ENCODE measurements at regions not wholly inside any gene's neighbourhood (a gene's known extent, or its start where the extent isn't known, plus 50 kb on each side); places are given as distances from the start of the nearest gene placed in this dataset.

DNA sequence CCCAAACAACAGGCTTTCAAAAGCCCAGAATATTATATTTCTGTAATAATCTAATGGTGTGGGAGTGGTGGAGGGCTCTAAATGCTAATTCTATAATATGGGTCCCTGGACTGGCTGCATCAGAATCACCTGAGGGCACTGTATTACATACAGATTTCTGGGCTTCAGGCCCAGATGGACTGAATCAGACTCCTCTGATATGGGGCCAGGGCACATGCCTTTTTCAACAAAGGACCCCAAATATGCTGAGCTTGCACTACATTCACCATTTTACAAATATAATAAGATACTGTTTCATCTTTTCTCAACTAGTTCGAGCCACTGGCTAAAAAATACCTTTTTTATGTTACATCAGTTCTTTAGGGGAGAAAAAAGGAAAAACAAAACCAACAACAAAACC is 309.7 kb downstream of the MAP2K6 start:
- H3K4me3 ChIP-seq: no peak overlapping the region
- no TSS peak for BruUV-seq (replicated peaks)
- no peaks in the 10 kb centered on the region for H3K9me3 ChIP-seq (replicated peaks; ENCODE audit: control insufficient read depth, insufficient read depth, low read depth, low read length)
- TF ChIP-seq MAFK (IDR thresholded peaks at IDR 0.05; ENCODE audit: low read length): peak; percentile 58
- 0 out of 2 replicates have a peak, but pooled peaks have one; percentile 22 for TF ChIP-seq MAFG (tag; conservative IDR thresholded peaks at IDR 0.05)
- TF ChIP-seq ZNF316 (IDR thresholded peaks at IDR 0.05): peak; percentile 41; the same call in 1 of the 2 replicates
- no peak for TF ChIP-seq PCBP1 (IDR thresholded peaks at IDR 0.05; ENCODE audit: low read depth, low read length, poor library complexity, severe bottlenecking)
- 0 out of 2 replicates have a peak, but pooled peaks have one; percentile 49 for TF ChIP-seq MAFF (IDR thresholded peaks at IDR 0.05; ENCODE audit: low read length)
- TF ChIP-seq PHB (CRISPR knock-in tag; IDR thresholded peaks at IDR 0.05): no peak
- H3K27ac ChIP-seq (ENCODE audit: extremely low read depth, low read depth, low read length): no peak overlapping the region
- intact Hi-C loops (cut with micrococcal nuclease) (no loop called here), in situ Hi-C loops (cut with MboI) (no loop called here)
- DNase-seq (ENCODE audit: extremely low read depth in 1 of 4, low spot score in 3 of 4) (no peak), ATAC-seq (no peak), FAIRE-seq (no peak)
- no peak overlapping the region for H3K4me2 ChIP-seq (ENCODE audit: insufficient read depth, low read length)
- no peaks in the 10 kb centered on the region for H3K9me1 ChIP-seq (ENCODE audit: control insufficient read depth, insufficient read depth, low read length)
- H3K27me3 ChIP-seq (ENCODE audit: control insufficient read depth in 2 of 2, insufficient read depth in 2 of 2, low read length in 2 of 2): no peaks in the 10 kb centered on the region
- no peak overlapping the region for H2AFZ ChIP-seq (ENCODE audit: low read depth, low read length)
- POLR2A ChIA-PET: no interaction called here
- no peaks in the 10 kb centered on the region for H3K4me1 ChIP-seq (replicated peaks in 1 of 2; ENCODE audit: control insufficient read depth in 2 of 2, insufficient read depth in 2 of 2, low read length in 2 of 2)
- no peaks in the 10 kb centered on the region for H3K79me2 ChIP-seq (ENCODE audit: control insufficient read depth, insufficient read depth, low read length)
- WGBS (ENCODE audit: insufficient coverage, low coverage, missing lambda C conversion rate): 0% methylated on average over 1 of the region's 1 CpG
- H4K20me1 ChIP-seq (replicated peaks; ENCODE audit: control insufficient read depth, insufficient read depth, low read length): no peaks in the 10 kb centered on the region
- no peak overlapping the region for H3K9ac ChIP-seq (ENCODE audit: insufficient read depth in 1 of 2, low read depth in 2 of 2, low read length in 2 of 2)
- no peaks in the 10 kb centered on the region for H3K36me3 ChIP-seq (ENCODE audit: control insufficient read depth, insufficient read depth, low read length)
- CTCF ChIA-PET (ENCODE audit: low intra/inter-chr PET ratio): no interaction called here

DNA sequence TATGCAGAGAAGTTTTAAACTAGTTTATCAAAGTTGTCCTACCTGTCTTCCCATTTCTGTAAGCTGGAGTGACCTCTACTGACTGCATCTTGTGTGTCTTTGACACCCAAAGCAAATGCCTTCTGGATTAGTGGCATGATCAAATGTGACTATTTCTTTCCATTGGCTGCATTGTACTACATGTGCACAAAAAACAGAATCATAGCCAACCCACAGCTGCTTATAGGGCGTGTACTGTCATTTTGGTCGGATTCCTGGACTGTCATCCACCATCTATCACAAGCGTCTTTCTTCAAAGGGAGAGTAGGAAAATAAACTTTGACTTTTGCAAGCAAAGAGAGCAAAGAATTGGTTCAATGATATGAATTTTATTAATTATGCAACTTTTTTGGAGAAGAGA is 310.6 kb downstream of the MAP2K6 start:
- ChIA-PET POLR2A (no interaction called here), CTCF (ENCODE audit: low intra/inter-chr PET ratio) (no interaction called here)
- FAIRE-seq (no peak), ATAC-seq (no peak), DNase-seq (ENCODE audit: extremely low read depth in 1 of 4, low spot score in 3 of 4) (no peak)
- Histone ChIP-seq H3K9ac (ENCODE audit: insufficient read depth in 1 of 2, low read depth in 2 of 2, low read length in 2 of 2) (no peak overlapping the region), H3K27ac (ENCODE audit: extremely low read depth, low read depth, low read length) (no peak overlapping the region), H3K4me2 (ENCODE audit: insufficient read depth, low read length) (no peak overlapping the region), H3K4me3 (no peak overlapping the region), H3K9me3 (replicated peaks; ENCODE audit: control insufficient read depth, insufficient read depth, low read depth, low read length) (no peaks in the 10 kb centered on the region), H3K9me1 (ENCODE audit: control insufficient read depth, insufficient read depth, low read length) (no peaks in the 10 kb centered on the region), H3K79me2 (ENCODE audit: control insufficient read depth, insufficient read depth, low read length) (no peaks in the 10 kb centered on the region), H2AFZ (ENCODE audit: low read depth, low read length) (no peak overlapping the region), H3K27me3 (ENCODE audit: control insufficient read depth in 2 of 2, insufficient read depth in 2 of 2, low read length in 2 of 2) (no peaks in the 10 kb centered on the region), H3K36me3 (ENCODE audit: control insufficient read depth, insufficient read depth, low read length) (no peaks in the 10 kb centered on the region), H3K4me1 (replicated peaks in 1 of 2; ENCODE audit: control insufficient read depth in 2 of 2, insufficient read depth in 2 of 2, low read length in 2 of 2) (no peaks in the 10 kb centered on the region), H4K20me1 (replicated peaks; ENCODE audit: control insufficient read depth, insufficient read depth, low read length) (no peaks in the 10 kb centered on the region)
- 6% methylated on average over 3 of the region's 3 CpGs for WGBS (ENCODE audit: insufficient coverage, low coverage, missing lambda C conversion rate)
- in situ Hi-C loops (cut with MboI) (no loop called here), intact Hi-C loops (cut with micrococcal nuclease) (no loop called here)
- BruUV-seq (replicated peaks): no TSS peak
- TF ChIP-seq SIX5 (IDR thresholded peaks at IDR 0.05; ENCODE audit: borderline replicate concordance in 1 of 2, insufficient read depth in 1 of 2, low read depth in 1 of 2, low read length in 2 of 2) (no peak), ZNF551 (CRISPR knock-in tag; IDR thresholded peaks at IDR 0.05) (no peak), MBD2 (IDR thresholded peaks at IDR 0.05; ENCODE audit: borderline replicate concordance, low read depth) (no peak), LCOR (CRISPR knock-in tag; IDR thresholded peaks at IDR 0.05) (no peak), PHB (CRISPR knock-in tag; IDR thresholded peaks at IDR 0.05) (no peak), ADNP (tag; IDR thresholded peaks at IDR 0.05) (no peak), FOXJ3 (CRISPR knock-in tag; IDR thresholded peaks at IDR 0.05) (no peak)
- TF ChIP-seq, protein P1, sequence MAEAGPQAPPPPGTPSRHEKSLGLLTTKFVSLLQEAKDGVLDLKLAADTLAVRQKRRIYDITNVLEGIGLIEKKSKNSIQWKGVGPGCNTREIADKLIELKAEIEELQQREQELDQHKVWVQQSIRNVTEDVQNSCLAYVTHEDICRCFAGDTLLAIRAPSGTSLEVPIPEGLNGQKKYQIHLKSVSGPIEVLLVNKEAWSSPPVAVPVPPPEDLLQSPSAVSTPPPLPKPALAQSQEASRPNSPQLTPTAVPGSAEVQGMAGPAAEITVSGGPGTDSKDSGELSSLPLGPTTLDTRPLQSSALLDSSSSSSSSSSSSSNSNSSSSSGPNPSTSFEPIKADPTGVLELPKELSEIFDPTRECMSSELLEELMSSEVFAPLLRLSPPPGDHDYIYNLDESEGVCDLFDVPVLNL (CRISPR knock-in tag; IDR thresholded peaks at IDR 0.05; ENCODE audit: low read depth): no peak
- TF ChIP-seq, protein P2, sequence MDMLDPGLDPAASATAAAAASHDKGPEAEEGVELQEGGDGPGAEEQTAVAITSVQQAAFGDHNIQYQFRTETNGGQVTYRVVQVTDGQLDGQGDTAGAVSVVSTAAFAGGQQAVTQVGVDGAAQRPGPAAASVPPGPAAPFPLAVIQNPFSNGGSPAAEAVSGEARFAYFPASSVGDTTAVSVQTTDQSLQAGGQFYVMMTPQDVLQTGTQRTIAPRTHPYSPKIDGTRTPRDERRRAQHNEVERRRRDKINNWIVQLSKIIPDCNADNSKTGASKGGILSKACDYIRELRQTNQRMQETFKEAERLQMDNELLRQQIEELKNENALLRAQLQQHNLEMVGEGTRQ (CRISPR knock-in tag; IDR thresholded peaks at IDR 0.05): no peak
- TF ChIP-seq, protein P3, sequence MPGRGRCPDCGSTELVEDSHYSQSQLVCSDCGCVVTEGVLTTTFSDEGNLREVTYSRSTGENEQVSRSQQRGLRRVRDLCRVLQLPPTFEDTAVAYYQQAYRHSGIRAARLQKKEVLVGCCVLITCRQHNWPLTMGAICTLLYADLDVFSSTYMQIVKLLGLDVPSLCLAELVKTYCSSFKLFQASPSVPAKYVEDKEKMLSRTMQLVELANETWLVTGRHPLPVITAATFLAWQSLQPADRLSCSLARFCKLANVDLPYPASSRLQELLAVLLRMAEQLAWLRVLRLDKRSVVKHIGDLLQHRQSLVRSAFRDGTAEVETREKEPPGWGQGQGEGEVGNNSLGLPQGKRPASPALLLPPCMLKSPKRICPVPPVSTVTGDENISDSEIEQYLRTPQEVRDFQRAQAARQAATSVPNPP (IDR thresholded peaks at IDR 0.05; ENCODE audit: borderline replicate concordance, insufficient read depth, insufficient read length): no peak

All from K562 (cell line).